ENCODE measurements at regions not wholly inside any gene's neighbourhood (a gene's known extent, or its start where the extent isn't known, plus 50 kb on each side); places are given as distances from the start of the nearest gene placed in this dataset.

GRCh38 chr12:97616946-97617345, 154.3 kb downstream of the RMST start:
- Histone ChIP-seq H3K4me3 (ENCODE audit: low read depth, low read length) (no peak overlapping the region), H3K27me3 (ENCODE audit: control insufficient read depth, insufficient read depth, low read length) (no peaks in the 10 kb centered on the region), H3K36me3 (ENCODE audit: control insufficient read depth, insufficient read depth, low read length) (no peaks in the 10 kb centered on the region)
- no peak for DNase-seq (ENCODE audit: low read depth)
- TF ChIP-seq CTCF (IDR thresholded peaks at IDR 0.05; ENCODE audit: insufficient read depth, low read length, poor library complexity, severe bottlenecking) = no peak

- Histone ChIP-seq H3K27me3 (ENCODE audit: control insufficient read depth, insufficient read depth, low read length) (no peaks in the 10 kb centered on the region), H3K36me3 (ENCODE audit: control insufficient read depth, insufficient read depth, low read length) (no peaks in the 10 kb centered on the region), H3K4me3 (ENCODE audit: low read depth, low read length) (no peak overlapping the region)
- TF ChIP-seq CTCF (IDR thresholded peaks at IDR 0.05; ENCODE audit: insufficient read depth, low read length, poor library complexity, severe bottlenecking) = no peak
- no peak for DNase-seq (ENCODE audit: low read depth)
Observed at GRCh38 chr12:97628962-97629361, 166.4 kb downstream of the RMST start.

GRCh38 chr12:97629382-97629781, 166.8 kb downstream of the RMST start:
- H3K4me3 ChIP-seq (ENCODE audit: low read depth, low read length) = no peak overlapping the region
- H3K27me3 ChIP-seq (ENCODE audit: control insufficient read depth, insufficient read depth, low read length) = no peaks in the 10 kb centered on the region
- no peaks in the 10 kb centered on the region for H3K36me3 ChIP-seq (ENCODE audit: control insufficient read depth, insufficient read depth, low read length)
- TF ChIP-seq CTCF (IDR thresholded peaks at IDR 0.05; ENCODE audit: insufficient read depth, low read length, poor library complexity, severe bottlenecking) = no peak
- DNase-seq (ENCODE audit: low read depth) = no peak

- no peak for DNase-seq (ENCODE audit: low read depth)
- Histone ChIP-seq H3K36me3 (ENCODE audit: control insufficient read depth, insufficient read depth, low read length) (no peaks in the 10 kb centered on the region), H3K27me3 (ENCODE audit: control insufficient read depth, insufficient read depth, low read length) (no peaks in the 10 kb centered on the region), H3K4me3 (ENCODE audit: low read depth, low read length) (no peak overlapping the region)
- no peak for TF ChIP-seq CTCF (IDR thresholded peaks at IDR 0.05; ENCODE audit: insufficient read depth, low read length, poor library complexity, severe bottlenecking)
Observed at GRCh38 chr12:97630356-97630755, 167.8 kb downstream of the RMST start.

- H3K27me3 ChIP-seq (ENCODE audit: control insufficient read depth, insufficient read depth, low read length) = no peaks in the 10 kb centered on the region
- no peaks in the 10 kb centered on the region for H3K36me3 ChIP-seq (ENCODE audit: control insufficient read depth, insufficient read depth, low read length)
- no peak for TF ChIP-seq CTCF (IDR thresholded peaks at IDR 0.05; ENCODE audit: insufficient read depth, low read length, poor library complexity, severe bottlenecking)
- DNase-seq (ENCODE audit: low read depth) = no peak
- no peak overlapping the region for H3K4me3 ChIP-seq (ENCODE audit: low read depth, low read length)
Observed at GRCh38 chr12:97630875-97631274, 168.3 kb downstream of the RMST start.

GRCh38 chr12:97637770-97638169, 175.2 kb downstream of the RMST start:
- H3K4me3 ChIP-seq (ENCODE audit: low read depth, low read length) = no peak overlapping the region
- no peaks in the 10 kb centered on the region for H3K36me3 ChIP-seq (ENCODE audit: control insufficient read depth, insufficient read depth, low read length)
- DNase-seq (ENCODE audit: low read depth) = peak; percentile 35
- no peak for TF ChIP-seq CTCF (IDR thresholded peaks at IDR 0.05; ENCODE audit: insufficient read depth, low read length, poor library complexity, severe bottlenecking)
- H3K27me3 ChIP-seq (ENCODE audit: control insufficient read depth, insufficient read depth, low read length) = no peaks in the 10 kb centered on the region

All from kidney epithelial cell (primary cell).